ENCODE measurements at regions not wholly inside any gene's neighbourhood (a gene's known extent, or its start where the extent isn't known, plus 50 kb on each side); places are given as distances from the start of the nearest gene placed in this dataset.

DNA sequence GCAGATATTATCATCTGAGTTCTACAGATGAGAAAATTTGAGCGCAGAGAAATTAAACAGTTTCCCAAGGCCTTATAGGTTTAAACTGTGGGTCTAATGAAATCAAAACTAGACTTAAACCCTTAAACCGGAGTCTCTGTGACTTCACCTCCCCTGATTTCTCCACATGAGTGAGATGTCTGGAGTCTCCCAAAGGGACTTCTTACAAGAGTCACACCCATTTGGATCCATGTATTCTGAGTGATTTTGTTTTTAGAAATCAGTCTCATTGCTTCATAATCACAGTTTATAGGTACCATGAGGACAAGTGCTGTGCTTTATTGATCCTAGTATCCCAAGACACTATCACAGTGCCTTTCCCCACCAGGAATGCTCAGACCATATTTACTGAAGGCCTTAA is 206.0 kb upstream of the JUN start:
- Histone ChIP-seq H3K4me3 (replicated peaks; ENCODE audit: insufficient read depth, low read length) (no peak overlapping the region), H3K27ac (replicated peaks) (no peak overlapping the region), H3K27me3 (ENCODE audit: insufficient read depth, poor library complexity, severe bottlenecking) (no peaks in the 10 kb centered on the region)
- no peak for DNase-seq (ENCODE audit: low read depth in 1 of 2, low spot score in 1 of 2)
- TF ChIP-seq, protein P1, sequence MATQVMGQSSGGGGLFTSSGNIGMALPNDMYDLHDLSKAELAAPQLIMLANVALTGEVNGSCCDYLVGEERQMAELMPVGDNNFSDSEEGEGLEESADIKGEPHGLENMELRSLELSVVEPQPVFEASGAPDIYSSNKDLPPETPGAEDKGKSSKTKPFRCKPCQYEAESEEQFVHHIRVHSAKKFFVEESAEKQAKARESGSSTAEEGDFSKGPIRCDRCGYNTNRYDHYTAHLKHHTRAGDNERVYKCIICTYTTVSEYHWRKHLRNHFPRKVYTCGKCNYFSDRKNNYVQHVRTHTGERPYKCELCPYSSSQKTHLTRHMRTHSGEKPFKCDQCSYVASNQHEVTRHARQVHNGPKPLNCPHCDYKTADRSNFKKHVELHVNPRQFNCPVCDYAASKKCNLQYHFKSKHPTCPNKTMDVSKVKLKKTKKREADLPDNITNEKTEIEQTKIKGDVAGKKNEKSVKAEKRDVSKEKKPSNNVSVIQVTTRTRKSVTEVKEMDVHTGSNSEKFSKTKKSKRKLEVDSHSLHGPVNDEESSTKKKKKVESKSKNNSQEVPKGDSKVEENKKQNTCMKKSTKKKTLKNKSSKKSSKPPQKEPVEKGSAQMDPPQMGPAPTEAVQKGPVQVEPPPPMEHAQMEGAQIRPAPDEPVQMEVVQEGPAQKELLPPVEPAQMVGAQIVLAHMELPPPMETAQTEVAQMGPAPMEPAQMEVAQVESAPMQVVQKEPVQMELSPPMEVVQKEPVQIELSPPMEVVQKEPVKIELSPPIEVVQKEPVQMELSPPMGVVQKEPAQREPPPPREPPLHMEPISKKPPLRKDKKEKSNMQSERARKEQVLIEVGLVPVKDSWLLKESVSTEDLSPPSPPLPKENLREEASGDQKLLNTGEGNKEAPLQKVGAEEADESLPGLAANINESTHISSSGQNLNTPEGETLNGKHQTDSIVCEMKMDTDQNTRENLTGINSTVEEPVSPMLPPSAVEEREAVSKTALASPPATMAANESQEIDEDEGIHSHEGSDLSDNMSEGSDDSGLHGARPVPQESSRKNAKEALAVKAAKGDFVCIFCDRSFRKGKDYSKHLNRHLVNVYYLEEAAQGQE (IDR thresholded peaks at IDR 0.05; ENCODE audit: insufficient replicate concordance, low read depth) = no peak
- TF ChIP-seq, protein P2, sequence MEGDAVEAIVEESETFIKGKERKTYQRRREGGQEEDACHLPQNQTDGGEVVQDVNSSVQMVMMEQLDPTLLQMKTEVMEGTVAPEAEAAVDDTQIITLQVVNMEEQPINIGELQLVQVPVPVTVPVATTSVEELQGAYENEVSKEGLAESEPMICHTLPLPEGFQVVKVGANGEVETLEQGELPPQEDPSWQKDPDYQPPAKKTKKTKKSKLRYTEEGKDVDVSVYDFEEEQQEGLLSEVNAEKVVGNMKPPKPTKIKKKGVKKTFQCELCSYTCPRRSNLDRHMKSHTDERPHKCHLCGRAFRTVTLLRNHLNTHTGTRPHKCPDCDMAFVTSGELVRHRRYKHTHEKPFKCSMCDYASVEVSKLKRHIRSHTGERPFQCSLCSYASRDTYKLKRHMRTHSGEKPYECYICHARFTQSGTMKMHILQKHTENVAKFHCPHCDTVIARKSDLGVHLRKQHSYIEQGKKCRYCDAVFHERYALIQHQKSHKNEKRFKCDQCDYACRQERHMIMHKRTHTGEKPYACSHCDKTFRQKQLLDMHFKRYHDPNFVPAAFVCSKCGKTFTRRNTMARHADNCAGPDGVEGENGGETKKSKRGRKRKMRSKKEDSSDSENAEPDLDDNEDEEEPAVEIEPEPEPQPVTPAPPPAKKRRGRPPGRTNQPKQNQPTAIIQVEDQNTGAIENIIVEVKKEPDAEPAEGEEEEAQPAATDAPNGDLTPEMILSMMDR (IDR thresholded peaks at IDR 0.05; ENCODE audit: insufficient read depth, low read length) = no peak
- no peak for TF ChIP-seq POLR2AphosphoS5 (IDR thresholded peaks at IDR 0.05; ENCODE audit: low read depth)
- TF ChIP-seq GABPA (IDR thresholded peaks at IDR 0.05; ENCODE audit: low read depth) = no peak
- TF ChIP-seq SPI1 (IDR thresholded peaks at IDR 0.05; ENCODE audit: borderline replicate concordance, low read depth) = no peak

DNA sequence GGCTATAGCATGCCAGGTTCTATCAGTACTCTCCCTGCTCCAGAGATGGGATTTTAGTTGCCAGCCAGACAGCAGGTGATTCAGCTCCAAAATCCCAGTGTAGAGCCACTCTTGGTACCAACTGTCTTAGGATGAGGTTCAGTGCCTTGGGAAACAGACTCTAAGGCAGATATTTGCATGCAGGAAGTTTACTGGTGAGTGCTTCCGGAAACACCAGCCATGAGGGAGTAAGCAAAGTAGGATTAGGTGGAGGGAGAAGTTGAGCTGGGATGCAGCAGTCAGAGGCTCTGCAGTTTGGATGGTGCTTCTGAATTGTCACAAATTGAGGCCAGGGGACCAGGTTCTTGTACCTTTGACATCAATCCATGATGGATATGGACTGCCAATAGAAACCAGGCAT is 207.5 kb upstream of the JUN start:
- H3K4me3 ChIP-seq (replicated peaks; ENCODE audit: insufficient read depth, low read length) = no peak overlapping the region
- DNase-seq (ENCODE audit: low read depth in 1 of 2, low spot score in 1 of 2) = no peak
- H3K27me3 ChIP-seq (ENCODE audit: insufficient read depth, poor library complexity, severe bottlenecking) = no peaks in the 10 kb centered on the region
- TF ChIP-seq, protein P2 (IDR thresholded peaks at IDR 0.05; ENCODE audit: insufficient read depth, low read length) = no peak
- TF ChIP-seq SPI1 (IDR thresholded peaks at IDR 0.05; ENCODE audit: borderline replicate concordance, low read depth) (no peak), POLR2AphosphoS5 (IDR thresholded peaks at IDR 0.05; ENCODE audit: low read depth) (no peak), GABPA (IDR thresholded peaks at IDR 0.05; ENCODE audit: low read depth) (no peak)
- TF ChIP-seq, protein P1 (IDR thresholded peaks at IDR 0.05; ENCODE audit: insufficient replicate concordance, low read depth) = no peak
- H3K27ac ChIP-seq (replicated peaks) = no peak overlapping the region

DNA sequence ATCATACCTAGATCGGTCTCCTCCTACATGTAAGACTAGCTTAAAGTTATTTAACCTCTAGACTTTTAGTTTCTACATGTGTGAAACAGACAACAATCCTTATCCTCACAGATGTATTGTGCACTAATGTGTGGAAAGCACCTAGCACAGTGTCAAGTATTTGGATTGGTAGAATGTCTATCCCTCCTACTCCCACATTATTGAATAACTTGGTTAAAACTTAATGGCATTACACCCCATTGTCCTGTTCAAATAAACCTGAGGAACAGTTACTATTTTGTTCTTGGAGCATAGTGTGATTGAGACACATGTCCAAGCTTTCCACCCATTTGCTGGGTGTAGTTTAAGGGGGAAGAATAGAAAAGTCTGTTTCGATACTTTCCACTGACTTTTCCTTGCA is 208.8 kb upstream of the JUN start:
- Histone ChIP-seq H3K27ac (replicated peaks) (no peak overlapping the region), H3K4me3 (replicated peaks; ENCODE audit: insufficient read depth, low read length) (no peak overlapping the region), H3K27me3 (ENCODE audit: insufficient read depth, poor library complexity, severe bottlenecking) (no peaks in the 10 kb centered on the region)
- DNase-seq (ENCODE audit: low read depth in 1 of 2, low spot score in 1 of 2) = no peak
- TF ChIP-seq, protein P1 (IDR thresholded peaks at IDR 0.05; ENCODE audit: insufficient replicate concordance, low read depth) = no peak
- no peak for TF ChIP-seq POLR2AphosphoS5 (IDR thresholded peaks at IDR 0.05; ENCODE audit: low read depth)
- TF ChIP-seq, protein P2 (IDR thresholded peaks at IDR 0.05; ENCODE audit: insufficient read depth, low read length) = no peak
- no peak for TF ChIP-seq GABPA (IDR thresholded peaks at IDR 0.05; ENCODE audit: low read depth)
- TF ChIP-seq SPI1 (IDR thresholded peaks at IDR 0.05; ENCODE audit: borderline replicate concordance, low read depth) = no peak

Measured in HL-60 (cell line).